ENCODE measurements at regions not wholly inside any gene's neighbourhood (a gene's known extent, or its start where the extent isn't known, plus 50 kb on each side); places are given as distances from the start of the nearest gene placed in this dataset.

GRCh38 chr6:164554700-164555476 is 754.5 kb downstream of the C6orf118 start:
- DNase-seq (ENCODE audit: low read depth), result no peak

- DNase-seq (ENCODE audit: low read depth), result no peak
These were observed 755.2 kb downstream of the C6orf118 start for GRCh38 chr6:164554226-164554625.

- DNase-seq (ENCODE audit: low read depth), result no peak
These were observed 757.7 kb downstream of the C6orf118 start for GRCh38 chr6:164551706-164552105.

- DNase-seq (ENCODE audit: low read depth), result no peak
These were observed 762.3 kb downstream of the C6orf118 start for GRCh38 chr6:164547076-164547475.

GRCh38 chr6:164546263-164546662 is 763.1 kb downstream of the C6orf118 start:
- DNase-seq (ENCODE audit: low read depth), result no peak

GRCh38 chr6:164534070-164534766 is 775.2 kb downstream of the C6orf118 start:
- DNase-seq (ENCODE audit: low read depth), result no peak

GRCh38 chr6:164533045-164533362 is 776.4 kb downstream of the C6orf118 start:
- DNase-seq (ENCODE audit: low read depth), result no peak

- DNase-seq (ENCODE audit: low read depth), result no peak
These were observed 777.0 kb downstream of the C6orf118 start for GRCh38 chr6:164532198-164533044.

GRCh38 chr6:164531736-164532135 is 777.7 kb downstream of the C6orf118 start:
- no peak for DNase-seq (ENCODE audit: low read depth)

GRCh38 chr6:164528539-164528938 is 780.9 kb downstream of the C6orf118 start:
- no peak for DNase-seq (ENCODE audit: low read depth)

- DNase-seq (ENCODE audit: low read depth), result no peak
These were observed 786.2 kb downstream of the C6orf118 start for GRCh38 chr6:164523087-164523654.

- DNase-seq (ENCODE audit: low read depth), result no peak
These were observed 788.5 kb downstream of the C6orf118 start for GRCh38 chr6:164520916-164521315.

- no peak for DNase-seq (ENCODE audit: low read depth)
These were observed 802.0 kb downstream of the C6orf118 start for GRCh38 chr6:164507206-164507940.

- no peak for DNase-seq (ENCODE audit: low read depth)
These were observed 804.0 kb downstream of the C6orf118 start for GRCh38 chr6:164505425-164505824.

GRCh38 chr6:164502833-164503232 is 806.6 kb downstream of the C6orf118 start:
- DNase-seq (ENCODE audit: low read depth), result no peak

GRCh38 chr6:164495882-164496495 is 813.4 kb downstream of the C6orf118 start:
- no peak for DNase-seq (ENCODE audit: low read depth)

GRCh38 chr6:164478426-164478825 is 831.0 kb downstream of the C6orf118 start:
- DNase-seq (ENCODE audit: low read depth), result no peak

- no peak for DNase-seq (ENCODE audit: low read depth)
These were observed 831.6 kb downstream of the C6orf118 start for GRCh38 chr6:164477790-164478189.

GRCh38 chr6:164477101-164477500 is 832.3 kb downstream of the C6orf118 start:
- no peak for DNase-seq (ENCODE audit: low read depth)

- DNase-seq (ENCODE audit: low read depth), result no peak
These were observed 840.0 kb downstream of the C6orf118 start for GRCh38 chr6:164469276-164469949.

- no peak for DNase-seq (ENCODE audit: low read depth)
These were observed 853.6 kb downstream of the C6orf118 start for GRCh38 chr6:164455835-164456234.

Measured in activated T-helper 1 cell treated with Interleukin-2 at 50 U/mL for 16 hours (primary cell).